Small intestine (tissue), 7 donors: ENCODE measurements at regions not wholly inside any gene's neighbourhood (a gene's known extent, or its start where the extent isn't known, plus 50 kb on each side); places are given as distances from the start of the nearest gene placed in this dataset.

Experiments used
- DNase-seq, 2 donors: peaks; one replicate each; pipeline versions ENCODE4 v3.0.0 to v3.0.0-alpha.2; 2013
- FAIRE-seq: peaks from 2 replicates; lab custom pipeline; 2012; peaks lifted over from hg19 to GRCh38; lab: Jason Lieb, UNC
- H3K27ac ChIP-seq, 3 donors: one replicate each; pipeline ENCODE4 v1.5.1; 2013; ENCODE audit warnings: low read length in 2 of 3, mild to moderate bottlenecking in 2 of 3, control low read depth in 1 of 3, inconsistent platforms in 1 of 3, low read depth in 1 of 3, moderate library complexity in 1 of 3
- H3K27me3 ChIP-seq, 3 donors: one replicate each; pipeline ENCODE4 v1.6.1; 2013; ENCODE audit warnings: low read length in 3 of 3, inconsistent platforms in 1 of 3; ENCODE audit not compliant: control insufficient read depth in 3 of 3, insufficient read depth in 3 of 3
- H3K36me3 ChIP-seq, 3 donors: one replicate each; pipeline ENCODE4 v1.6.1; 2013; ENCODE audit warnings: low read length in 3 of 3, inconsistent platforms in 1 of 3, low read depth in 1 of 3, mild to moderate bottlenecking in 1 of 3, moderate library complexity in 1 of 3; ENCODE audit not compliant: control insufficient read depth in 3 of 3, insufficient read depth in 2 of 3
- H3K4me1 ChIP-seq, 3 donors: one replicate each; pipeline ENCODE4 v1.6.1; 2013; ENCODE audit warnings: low read length in 2 of 3, inconsistent platforms in 1 of 3, low read depth in 1 of 3, mild to moderate bottlenecking in 1 of 3, moderate library complexity in 1 of 3; ENCODE audit not compliant: control insufficient read depth in 3 of 3, insufficient read depth in 2 of 3
- H3K4me3 ChIP-seq, 3 donors: one replicate each; pipeline ENCODE4 v1.5.1; 2013; ENCODE audit warnings: low read length in 3 of 3, control low read depth in 1 of 3, inconsistent platforms in 1 of 3, low read depth in 1 of 3, mild to moderate bottlenecking in 1 of 3, moderate library complexity in 1 of 3
- H3K9me3 ChIP-seq, 2 donors: one replicate each; pipeline ENCODE4 v1.6.1; 2013; ENCODE audit warnings: low read depth in 1 of 2, low read length in 1 of 2; ENCODE audit not compliant: control insufficient read depth in 2 of 2, insufficient read depth in 1 of 2
- WGBS, 3 donors: extraction: QIAGEN DNeasy Blood & Tissue Kit; methylation state at CpG; one replicate each; pipeline ENCODE4 v1.1.7; 2013; 5-methylcytosine and 5-hydroxymethylcytosine counted together
- donor health status: healthy with polysubstance abuse.
- donor health status: control.
- donor health status: control.
- donor health status: Bipolar disorder and iron deficiency.
- donor health status: healthy.

DNA sequence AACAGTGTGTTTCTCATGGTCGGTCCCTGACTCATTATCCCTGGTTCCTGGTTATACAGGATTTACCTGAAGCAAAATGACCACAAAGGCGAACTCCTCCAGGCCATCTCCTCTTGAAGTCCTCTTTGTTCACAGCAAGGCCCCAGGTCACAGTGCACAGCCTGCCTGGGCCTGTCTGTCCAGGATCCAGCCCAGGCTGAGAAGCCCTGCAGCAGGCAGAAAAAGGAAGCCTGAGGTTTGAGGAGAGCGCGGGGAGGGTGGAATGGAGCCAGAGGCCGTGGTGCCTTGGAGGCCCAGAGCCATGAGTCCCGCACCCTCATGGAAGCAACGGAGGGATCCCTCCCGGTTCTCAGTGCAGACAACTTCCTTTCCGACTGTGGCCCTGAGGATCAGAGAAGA, 136.8 kb upstream of the IRF2BP2 start:
- Histone ChIP-seq H3K9me3 (no peaks in the 10 kb centered on the region), H3K4me3 (no peak overlapping the region), H3K27ac (no peak overlapping the region), H3K36me3 (no peaks in the 10 kb centered on the region), H3K27me3 (no peaks in the 10 kb centered on the region), H3K4me1 (peaks cover 0 to 43% (median 5%) of the 10 kb centered on the region in 3 donors)
- no peak for DNase-seq
- 72 to 92% (median 82%) methylated on average over 9 of the region's 9 CpGs for WGBS, 3 donors
- FAIRE-seq: no peak

GRCh38 chr1:234745844-234746797, 136.1 kb upstream of the IRF2BP2 start:
- Histone ChIP-seq H3K27ac (no peak overlapping the region), H3K27me3 (no peaks in the 10 kb centered on the region), H3K9me3 (no peaks in the 10 kb centered on the region), H3K4me1 (peaks cover 0 to 37% (median under 1%) of the 10 kb centered on the region in 3 donors), H3K36me3 (no peaks in the 10 kb centered on the region), H3K4me3 (no peak overlapping the region)
- WGBS, 3 donors: 73 to 76% (median 75%) methylated on average over 15 of the region's 15 CpGs
- FAIRE-seq (no peak), DNase-seq (peak in 1 of 2 donors; percentile 28)

GRCh38 chr1:234745276-234745675, 135.3 kb upstream of the IRF2BP2 start:
- DNase-seq (no peak), FAIRE-seq (no peak)
- no peak overlapping the region for H3K27ac ChIP-seq
- H3K36me3 ChIP-seq: no peaks in the 10 kb centered on the region
- no peaks in the 10 kb centered on the region for H3K27me3 ChIP-seq
- WGBS, 3 donors: 97 to 98% (median 97%) methylated on average over 11 of the region's 11 CpGs
- no peak overlapping the region for H3K4me3 ChIP-seq
- peaks cover 0 to 30% (median 0%) of the 10 kb centered on the region in 3 donors for H3K4me1 ChIP-seq
- H3K9me3 ChIP-seq: no peaks in the 10 kb centered on the region

GRCh38 chr1:234743791-234744611, 134.0 kb upstream of the IRF2BP2 start:
- H3K27ac ChIP-seq: peak overlapping the region in 2 of 3 donors; percentile 13 to 27

DNA sequence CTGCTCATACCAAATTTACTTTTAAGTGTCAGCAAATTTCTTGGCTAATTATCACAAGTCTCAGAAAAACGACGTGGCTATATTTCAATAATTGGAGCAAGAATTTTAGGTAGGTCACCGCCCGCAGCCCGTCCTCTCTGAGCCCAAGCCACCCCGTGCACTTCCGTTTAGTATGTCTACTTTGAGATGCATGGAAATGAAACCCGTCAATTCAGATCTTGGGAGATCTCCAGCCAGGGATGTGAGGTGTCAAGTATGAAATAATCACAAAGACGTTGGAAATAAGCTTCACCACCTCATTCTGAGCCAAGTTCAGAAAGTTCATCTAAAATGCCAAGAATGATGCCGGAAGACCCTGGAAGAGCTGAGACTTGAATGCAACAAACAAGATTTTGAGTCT, 132.6 kb upstream of the IRF2BP2 start:
- Histone ChIP-seq H3K9me3 (no peaks in the 10 kb centered on the region), H3K36me3 (no peaks in the 10 kb centered on the region), H3K4me3 (no peak overlapping the region), H3K27ac (no peak overlapping the region), H3K27me3 (no peaks in the 10 kb centered on the region), H3K4me1 (peaks cover 0 to 27% (median 0%) of the 10 kb centered on the region in 3 donors)
- FAIRE-seq (no peak), DNase-seq (no peak)
- WGBS, 3 donors: 76 to 84% (median 81%) methylated on average over 10 of the region's 10 CpGs

More at GRCh38 chr1:234743791-234744611, 134.0 kb upstream of the IRF2BP2 start:
- FAIRE-seq (no peak), DNase-seq (no peak)
- Histone ChIP-seq H3K27me3 (no peaks in the 10 kb centered on the region), H3K4me1 (peaks cover 0 to 27% (median 0%) of the 10 kb centered on the region in 3 donors), H3K36me3 (no peaks in the 10 kb centered on the region), H3K4me3 (no peak overlapping the region), H3K9me3 (no peaks in the 10 kb centered on the region)
- WGBS, 3 donors: 58 to 84% (median 80%) methylated on average over 18 of the region's 18 CpGs

DNA sequence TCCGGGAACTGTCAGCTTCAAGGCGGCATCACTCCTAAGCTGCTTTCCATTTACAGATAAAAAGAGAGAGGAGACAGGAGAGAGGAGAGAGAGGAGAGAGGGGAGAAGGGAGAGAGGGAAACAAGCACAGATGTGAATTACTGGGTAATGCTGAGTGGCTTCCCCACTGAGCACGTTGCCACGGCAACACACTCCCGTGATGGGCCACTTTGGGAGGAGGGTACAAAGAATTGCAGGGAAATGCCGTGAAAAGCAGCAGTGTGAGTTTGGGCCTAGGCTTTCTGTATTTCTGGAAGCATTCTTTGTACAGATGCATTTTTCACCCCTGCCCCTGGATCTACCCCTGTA, 128.0 kb upstream of the IRF2BP2 start:
- Histone ChIP-seq H3K36me3 (no peaks in the 10 kb centered on the region), H3K9me3 (no peaks in the 10 kb centered on the region), H3K27ac (no peak overlapping the region), H3K4me3 (no peak overlapping the region), H3K27me3 (no peaks in the 10 kb centered on the region), H3K4me1 (no peaks in the 10 kb centered on the region)
- WGBS, 3 donors: 82 to 94% (median 92%) methylated on average over 6 of the region's 6 CpGs
- no peak for DNase-seq
- no peak for FAIRE-seq

DNA sequence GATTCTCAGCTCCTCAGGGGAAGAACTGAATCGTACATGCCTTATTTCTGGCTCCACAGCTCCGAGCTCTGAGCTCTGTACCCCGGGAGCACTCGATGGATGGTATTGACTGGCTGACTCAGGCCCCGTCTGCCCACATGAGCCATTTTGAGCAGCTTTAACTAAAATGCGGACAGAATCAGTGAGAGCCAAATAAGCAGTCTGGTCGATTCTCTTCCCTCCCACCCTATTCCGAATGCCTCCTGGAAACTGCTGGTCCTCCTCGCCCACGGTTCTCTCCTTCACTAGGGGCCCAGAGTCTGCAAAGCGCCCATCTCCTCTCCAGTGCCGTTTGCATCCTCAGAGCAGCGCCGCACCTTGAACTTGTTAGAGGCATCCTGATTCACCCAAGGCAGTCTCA, 125.9 kb upstream of the IRF2BP2 start:
- FAIRE-seq (no peak), DNase-seq (no peak)
- no peak overlapping the region for H3K4me3 ChIP-seq
- 89 to 96% (median 95%) methylated on average over 14 of the region's 14 CpGs for WGBS, 3 donors
- H3K27ac ChIP-seq: no peak overlapping the region
- no peaks in the 10 kb centered on the region for H3K36me3 ChIP-seq
- peaks cover 0 to 3% (median under 1%) of the 10 kb centered on the region in 3 donors for H3K4me1 ChIP-seq
- H3K9me3 ChIP-seq: no peaks in the 10 kb centered on the region
- H3K27me3 ChIP-seq: no peaks in the 10 kb centered on the region

- no peaks in the 10 kb centered on the region for H3K9me3 ChIP-seq
- DNase-seq: no peak
- WGBS, 3 donors: 91 to 98% (median 93%) methylated on average over 14 of the region's 14 CpGs
- H3K4me1 ChIP-seq: peaks cover 0 to 5% (median 3%) of the 10 kb centered on the region in 3 donors
- no peak for FAIRE-seq
- no peak overlapping the region for H3K4me3 ChIP-seq
- no peaks in the 10 kb centered on the region for H3K27me3 ChIP-seq
- no peaks in the 10 kb centered on the region for H3K36me3 ChIP-seq
- no peak overlapping the region for H3K27ac ChIP-seq
These were observed 125.5 kb upstream of the IRF2BP2 start for GRCh38 chr1:234735476-234735875.
